HG03159 (cell line): ENCODE measurements at regions not wholly inside any gene's neighbourhood (a gene's known extent, or its start where the extent isn't known, plus 50 kb on each side); places are given as distances from the start of the nearest gene placed in this dataset.
A peak's percentile ranks its signal among the peaks of the same experiment; 100 is the strongest.

Experiments used
- ATAC-seq: cut with Tn5 transposase; IDR thresholded peaks from one replicate; pipeline ENCODE4 v1.9.1; 2021; ENCODE audit warnings: mild to moderate bottlenecking, moderate library complexity; ENCODE audit not compliant: unreplicated experiment

GRCh38 chr12:85568395-85569103 lies 267.7 kb downstream of the RASSF9 start:
- no peak for ATAC-seq

GRCh38 chr12:85569261-85569660 lies 266.9 kb downstream of the RASSF9 start:
- ATAC-seq: no peak

- ATAC-seq: no peak
Observed at GRCh38 chr12:85572956-85573355, 263.3 kb downstream of the RASSF9 start.

- no peak for ATAC-seq
Observed at GRCh38 chr12:85573635-85574214, 262.5 kb downstream of the RASSF9 start.

- ATAC-seq: no peak
Observed at GRCh38 chr12:85574291-85574690, 261.9 kb downstream of the RASSF9 start.

- peak; percentile 98 for ATAC-seq
Observed at GRCh38 chr12:85575120-85576096, 260.8 kb downstream of the RASSF9 start.

GRCh38 chr12:85580562-85581168 lies 255.5 kb downstream of the RASSF9 start:
- ATAC-seq: no peak

- ATAC-seq: no peak
Observed at GRCh38 chr12:85587158-85587557, 249.1 kb downstream of the RASSF9 start.

GRCh38 chr12:85588221-85588620 lies 248.0 kb downstream of the RASSF9 start:
- no peak for ATAC-seq

GRCh38 chr12:85600841-85601240 lies 235.4 kb downstream of the RASSF9 start:
- ATAC-seq: no peak

- no peak for ATAC-seq
Observed at GRCh38 chr12:85603556-85603955, 232.7 kb downstream of the RASSF9 start.

GRCh38 chr12:85606455-85606854 lies 229.8 kb downstream of the RASSF9 start:
- no peak for ATAC-seq

GRCh38 chr12:85609778-85610177 lies 226.4 kb downstream of the RASSF9 start:
- ATAC-seq: no peak

- no peak for ATAC-seq
Observed at GRCh38 chr12:85610194-85610593, 226.0 kb downstream of the RASSF9 start.

- ATAC-seq: no peak
Observed at GRCh38 chr12:85616201-85616600, 220.0 kb downstream of the RASSF9 start.

- no peak for ATAC-seq
Observed at GRCh38 chr12:85617307-85618091, 218.7 kb downstream of the RASSF9 start.

- ATAC-seq: no peak
Observed at GRCh38 chr12:85621041-85621440, 215.2 kb downstream of the RASSF9 start.

- no peak for ATAC-seq
Observed at GRCh38 chr12:85623763-85624162, 212.4 kb downstream of the RASSF9 start.

- ATAC-seq: no peak
Observed at GRCh38 chr12:85625467-85625866, 210.7 kb downstream of the RASSF9 start.

- no peak for ATAC-seq
Observed at GRCh38 chr12:85626001-85626783, 210.0 kb downstream of the RASSF9 start.
